Psoas muscle (tissue), 7 donors: ENCODE measurements at regions not wholly inside any gene's neighbourhood (a gene's known extent, or its start where the extent isn't known, plus 50 kb on each side); places are given as distances from the start of the nearest gene placed in this dataset.

Experiments used
- ATAC-seq, 4 donors: fragments of 200-7000 bp; cut with Tn5 transposase; one replicate each; pipeline ENCODE4 v1.9.1; 2020; ENCODE audit warnings: moderate library complexity in 3 of 4, mild to moderate bottlenecking in 2 of 4
- DNase-seq, 2 donors: peaks; one replicate each; pipeline ENCODE4 v3.0.0-alpha.2; 2020
- H3K27ac ChIP-seq: fragments of 200-600 bp; one replicate; pipeline ENCODE4 v1.8.0; 2022
- H3K27me3 ChIP-seq, 3 donors: fragments of 200-600 bp in 1 of 3; one replicate each; pipeline versions ENCODE4 v1.6.1 to v1.8.0; 2013 to 2022; ENCODE audit warnings: low read length in 2 of 3, mild to moderate bottlenecking in 2 of 3, moderate library complexity in 1 of 3; ENCODE audit not compliant: insufficient read depth in 3 of 3
- H3K36me3 ChIP-seq, 2 donors: fragments of 200-600 bp in 1 of 2; one replicate each; pipeline versions ENCODE4 v1.6.1 to v1.8.0; 2013 to 2022; ENCODE audit warnings: low read depth in 1 of 2, mild to moderate bottlenecking in 1 of 2, moderate library complexity in 1 of 2; ENCODE audit not compliant: insufficient read depth in 1 of 2
- H3K4me1 ChIP-seq: fragments of 200-600 bp; one replicate; pipeline ENCODE4 v1.8.0; 2022
- H3K4me3 ChIP-seq: fragments of 200-600 bp; one replicate; pipeline ENCODE4 v1.8.0; 2022; ENCODE audit warnings: mild to moderate bottlenecking
- H3K9me3 ChIP-seq: fragments of 200-600 bp; one replicate; pipeline ENCODE4 v1.8.0; 2022
- WGBS, 3 donors: extraction: QIAGEN DNeasy Blood & Tissue Kit; methylation state at CpG; one replicate each; pipeline versions ENCODE4 v1.1.6 to v1.1.7; 2013; 5-methylcytosine and 5-hydroxymethylcytosine counted together
- intact Hi-C, 2 donors: fragments of 100-400 bp; cut with DNase I; formaldehyde crosslinking; loops; one replicate each; pipeline versions ENCODE4 v1.11.0 to v1.14.2; 2022
- TF ChIP-seq, protein P1 (sequence below): fragments of 200-600 bp; IDR thresholded peaks from one replicate; pipeline ENCODE4 v1.8.0; 2022; ENCODE audit warnings: antibody characterized with exemption
- donor health status: healthy with polysubstance abuse.
- donor health status: DM: no; HTN: no; CAD: no; lungs with moderate emphysema.
- donor health status: Bipolar disorder and iron deficiency.
- donor health status: healthy.
- donor health status: DM: yes; HTN: yes; CAD: no.
- donor health status: DM: no; HTN: no; CAD: no.
- donor health status: DM: yes; HTN: yes; CAD: no.

- H3K27ac ChIP-seq: no peak overlapping the region
- H3K36me3 ChIP-seq: no peaks in the 10 kb centered on the region
- H3K27me3 ChIP-seq: no peaks in the 10 kb centered on the region
- WGBS, 3 donors: 93 to 97% (median 96%) methylated on average over 1 of the region's 1 CpG
- H3K4me3 ChIP-seq: no peak overlapping the region
- DNase-seq: no peak
- intact Hi-C loops: no loop called here
- no peaks in the 10 kb centered on the region for H3K4me1 ChIP-seq
- H3K9me3 ChIP-seq: no peaks in the 10 kb centered on the region
- no peak for ATAC-seq
- TF ChIP-seq, protein P1, sequence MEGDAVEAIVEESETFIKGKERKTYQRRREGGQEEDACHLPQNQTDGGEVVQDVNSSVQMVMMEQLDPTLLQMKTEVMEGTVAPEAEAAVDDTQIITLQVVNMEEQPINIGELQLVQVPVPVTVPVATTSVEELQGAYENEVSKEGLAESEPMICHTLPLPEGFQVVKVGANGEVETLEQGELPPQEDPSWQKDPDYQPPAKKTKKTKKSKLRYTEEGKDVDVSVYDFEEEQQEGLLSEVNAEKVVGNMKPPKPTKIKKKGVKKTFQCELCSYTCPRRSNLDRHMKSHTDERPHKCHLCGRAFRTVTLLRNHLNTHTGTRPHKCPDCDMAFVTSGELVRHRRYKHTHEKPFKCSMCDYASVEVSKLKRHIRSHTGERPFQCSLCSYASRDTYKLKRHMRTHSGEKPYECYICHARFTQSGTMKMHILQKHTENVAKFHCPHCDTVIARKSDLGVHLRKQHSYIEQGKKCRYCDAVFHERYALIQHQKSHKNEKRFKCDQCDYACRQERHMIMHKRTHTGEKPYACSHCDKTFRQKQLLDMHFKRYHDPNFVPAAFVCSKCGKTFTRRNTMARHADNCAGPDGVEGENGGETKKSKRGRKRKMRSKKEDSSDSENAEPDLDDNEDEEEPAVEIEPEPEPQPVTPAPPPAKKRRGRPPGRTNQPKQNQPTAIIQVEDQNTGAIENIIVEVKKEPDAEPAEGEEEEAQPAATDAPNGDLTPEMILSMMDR: no peak
Observed at GRCh38 chr20:7366189-7366588, 574.1 kb downstream of the HAO1 start.

DNA sequence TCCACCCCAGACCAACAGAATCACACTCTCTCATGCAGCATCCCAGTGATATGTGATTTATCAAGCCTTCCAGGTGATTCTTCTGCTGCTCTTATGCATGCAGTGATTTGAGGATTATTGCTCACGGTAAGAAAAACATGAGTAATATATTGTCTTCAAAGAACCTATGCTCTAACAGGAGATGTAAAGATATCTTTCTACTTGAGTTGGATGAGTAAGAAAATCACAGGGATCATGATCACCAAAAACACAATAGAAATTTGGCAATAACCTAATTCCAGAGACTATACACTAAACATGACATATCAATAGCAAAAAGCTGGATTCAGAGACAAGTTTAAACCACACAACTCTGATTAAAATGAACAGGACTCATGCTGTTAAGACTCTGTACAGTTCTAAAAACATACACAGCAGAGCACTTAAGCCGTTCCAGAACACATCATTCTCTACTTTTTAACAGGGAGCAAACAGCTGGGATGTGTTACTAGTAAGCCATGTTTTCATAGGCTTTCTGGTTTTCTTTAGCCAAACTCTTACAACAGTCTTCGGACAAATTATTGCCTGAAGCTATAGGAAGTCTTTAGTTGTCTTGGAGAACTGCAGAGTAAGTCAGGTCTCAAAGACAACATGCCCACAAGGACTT, 568.6 kb downstream of the HAO1 start:
- Histone ChIP-seq H3K4me3 (no peak overlapping the region), H3K4me1 (no peaks in the 10 kb centered on the region), H3K27me3 (no peaks in the 10 kb centered on the region), H3K9me3 (no peaks in the 10 kb centered on the region), H3K27ac (no peak overlapping the region), H3K36me3 (no peaks in the 10 kb centered on the region)
- WGBS, 3 donors: 66 to 70% (median 67%) methylated on average over 3 of the region's 3 CpGs
- intact Hi-C loops: no loop called here
- no peak for DNase-seq
- TF ChIP-seq, protein P1: no peak
- ATAC-seq: no peak

DNA sequence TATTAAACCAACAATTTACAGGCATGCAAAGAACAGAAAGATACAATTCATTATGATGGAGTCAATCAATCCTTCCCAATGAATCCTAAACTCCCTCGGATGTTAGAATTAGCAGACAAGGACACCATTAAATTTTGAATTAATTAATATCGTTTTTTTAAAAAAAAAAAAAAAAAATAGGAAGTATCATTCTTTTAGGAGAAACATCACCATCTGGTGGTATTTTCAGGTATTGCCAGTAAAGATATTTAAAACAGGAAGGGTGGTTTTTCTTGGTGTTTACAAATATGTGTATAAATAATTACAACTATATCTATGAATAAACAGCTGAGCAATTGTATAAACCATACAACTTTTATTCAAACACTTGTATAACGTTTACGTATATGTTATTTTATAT, 564.4 kb downstream of the HAO1 start:
- Histone ChIP-seq H3K4me3 (no peak overlapping the region), H3K36me3 (no peaks in the 10 kb centered on the region), H3K4me1 (no peaks in the 10 kb centered on the region), H3K27me3 (no peaks in the 10 kb centered on the region), H3K9me3 (no peaks in the 10 kb centered on the region), H3K27ac (no peak overlapping the region)
- ATAC-seq: no peak
- DNase-seq: no peak
- WGBS, 3 donors: 43 to 52% (median 50%) methylated on average over 4 of the region's 4 CpGs
- TF ChIP-seq, protein P1: peak; percentile 46
- intact Hi-C loops: no loop called here

- Histone ChIP-seq H3K36me3 (no peaks in the 10 kb centered on the region), H3K9me3 (no peaks in the 10 kb centered on the region), H3K27ac (no peak overlapping the region), H3K4me3 (no peak overlapping the region), H3K4me1 (no peaks in the 10 kb centered on the region), H3K27me3 (no peaks in the 10 kb centered on the region)
- WGBS, 3 donors: 70 to 77% (median 77%) methylated on average over 5 of the region's 5 CpGs
- TF ChIP-seq, protein P1: no peak
- intact Hi-C loops: no loop called here
- DNase-seq: no peak
- ATAC-seq: no peak
Observed at GRCh38 chr20:7378864-7379605, 561.2 kb downstream of the HAO1 start.
